Endodermal cell (in vitro differentiated cells): ENCODE measurements at regions not wholly inside any gene's neighbourhood (a gene's known extent, or its start where the extent isn't known, plus 50 kb on each side); places are given as distances from the start of the nearest gene placed in this dataset.

Source experiments
- DNase-seq: peaks from one replicate; pipeline ENCODE4 v3.0.0-alpha.2; 2017
- H3K27ac ChIP-seq: 2 replicates; pipeline ENCODE4 v1.5.1; 2013; ENCODE audit warnings: mild to moderate bottlenecking, low read depth, low read length, moderate library complexity
- H3K27me3 ChIP-seq: 2 replicates; pipeline ENCODE4 v1.6.1; 2013; ENCODE audit warnings: mild to moderate bottlenecking, low read length, moderate library complexity; ENCODE audit not compliant: insufficient read depth, control insufficient read depth, poor library complexity, severe bottlenecking
- H3K36me3 ChIP-seq: 2 replicates; pipeline ENCODE4 v1.7.0; 2013; ENCODE audit warnings: mild to moderate bottlenecking, low read length, moderate library complexity; ENCODE audit not compliant: control insufficient read depth, insufficient read depth
- H3K4me1 ChIP-seq: one replicate; pipeline ENCODE4 v1.7.0; 2013; ENCODE audit warnings: low read length; ENCODE audit not compliant: control insufficient read depth, insufficient read depth
- H3K4me3 ChIP-seq: 2 replicates; pipeline ENCODE4 v1.5.1; 2013; ENCODE audit warnings: mild to moderate bottlenecking, low read length, moderate library complexity
- H3K9ac ChIP-seq: 2 replicates; pipeline ENCODE4 v1.6.1; 2013; ENCODE audit warnings: mild to moderate bottlenecking, low read length, moderate library complexity; ENCODE audit not compliant: poor library complexity, severe bottlenecking; ENCODE audit errors: extremely low read depth
- H3K9me3 ChIP-seq: 2 replicates; pipeline ENCODE4 v1.6.1; 2013; ENCODE audit warnings: mild to moderate bottlenecking, low read length, moderate library complexity; ENCODE audit not compliant: control insufficient read depth
- H3K27ac Mint-ChIP-seq: 2 replicates; pipeline ENCODE4 v1.8.0; 2020; ENCODE audit warnings: mixed read lengths
- H3K27me3 Mint-ChIP-seq: 2 replicates; pipeline ENCODE4 v1.8.0; 2021; ENCODE audit warnings: mild to moderate bottlenecking, mixed read lengths; ENCODE audit not compliant: insufficient read depth
- H3K36me3 Mint-ChIP-seq: 2 replicates; pipeline ENCODE4 v1.8.0; 2020; ENCODE audit warnings: low read depth, mixed read lengths
- H3K4me1 Mint-ChIP-seq: 2 replicates; pipeline ENCODE4 v1.8.0; 2020; ENCODE audit warnings: mixed read lengths
- H3K4me3 Mint-ChIP-seq: 2 replicates; pipeline ENCODE4 v1.8.0; 2020; ENCODE audit warnings: mild to moderate bottlenecking, moderate library complexity, mixed read lengths
- H3K9me3 Mint-ChIP-seq: 2 replicates; pipeline ENCODE4 v1.8.0; 2020; ENCODE audit warnings: mild to moderate bottlenecking, mixed read lengths
- CTCF ChIP-seq: fragments of 200-600 bp; sonication (generic); conservative IDR thresholded peaks from 2 replicates; pipeline ENCODE4 v1.5.0; 2021; ENCODE audit warnings: antibody characterized with exemption, mild to moderate bottlenecking
- WGBS, 2 experiments: methylation state at CpG; one replicate each; pipeline versions ENCODE4 v1.1.5 to v1.1.7; 2013; ENCODE audit warnings: missing lambda C conversion rate in 2 of 2, mixed read lengths in 1 of 2; ENCODE audit not compliant: insufficient coverage in 1 of 2, insufficient read length in 1 of 2; 5-methylcytosine and 5-hydroxymethylcytosine counted together

GRCh38 chr12:67752226-67752732, 103.7 kb downstream of the DYRK2 start:
- Mint-ChIP-seq H3K27ac (no peak overlapping the region), H3K27me3 (peaks cover 19% of the 10 kb centered on the region), H3K9me3 (peaks cover 10% of the 10 kb centered on the region), H3K36me3 (no peaks in the 10 kb centered on the region), H3K4me1 (peaks cover 8% of the 10 kb centered on the region), H3K4me3 (no peak overlapping the region)
- Histone ChIP-seq H3K27me3 (no peaks in the 10 kb centered on the region), H3K4me1 (no peaks in the 10 kb centered on the region), H3K9me3 (no peaks in the 10 kb centered on the region), H3K36me3 (no peaks in the 10 kb centered on the region), H3K4me3 (no peak overlapping the region), H3K9ac (no peak overlapping the region), H3K27ac (no peak overlapping the region)
- DNase-seq = no peak
- TF ChIP-seq CTCF = no peak
- WGBS, 2 experiments = 83 to 88% methylated on average over 2 to 3 of the region's 4 CpGs

GRCh38 chr12:67754933-67755697, 106.6 kb downstream of the DYRK2 start:
- H3K4me1 Mint-ChIP-seq = peaks cover 9% of the 10 kb centered on the region
- H3K9me3 Mint-ChIP-seq = peaks cover 10% of the 10 kb centered on the region
- no peak for DNase-seq
- H3K27ac ChIP-seq = no peak overlapping the region
- no peak overlapping the region for H3K4me3 ChIP-seq
- H3K27me3 Mint-ChIP-seq = peaks cover 21% of the 10 kb centered on the region
- no peaks in the 10 kb centered on the region for H3K36me3 ChIP-seq
- peaks cover under 1% of the 10 kb centered on the region for H3K9me3 ChIP-seq
- H3K9ac ChIP-seq = no peak overlapping the region
- no peak overlapping the region for H3K4me3 Mint-ChIP-seq
- H3K4me1 ChIP-seq = no peaks in the 10 kb centered on the region
- no peak overlapping the region for H3K27ac Mint-ChIP-seq
- H3K36me3 Mint-ChIP-seq = no peaks in the 10 kb centered on the region
- 90 to 95% methylated on average over 6 to 9 of the region's 9 CpGs for WGBS, 2 experiments
- H3K27me3 ChIP-seq = no peaks in the 10 kb centered on the region
- TF ChIP-seq CTCF = no peak

GRCh38 chr12:67757651-67758050, 109.1 kb downstream of the DYRK2 start:
- H3K4me1 Mint-ChIP-seq = peaks cover 23% of the 10 kb centered on the region
- peaks cover 3% of the 10 kb centered on the region for H3K9me3 ChIP-seq
- WGBS, 2 experiments = 90 to 96% methylated on average over 2 of the region's 2 CpGs
- no peaks in the 10 kb centered on the region for H3K36me3 ChIP-seq
- peaks cover 2% of the 10 kb centered on the region for H3K4me1 ChIP-seq
- no peak for DNase-seq
- H3K4me3 ChIP-seq = no peak overlapping the region
- H3K27me3 Mint-ChIP-seq = peaks cover 26% of the 10 kb centered on the region
- TF ChIP-seq CTCF = no peak
- no peaks in the 10 kb centered on the region for H3K36me3 Mint-ChIP-seq
- H3K9ac ChIP-seq = no peak overlapping the region
- H3K4me3 Mint-ChIP-seq = no peak overlapping the region
- H3K27ac Mint-ChIP-seq = no peak overlapping the region
- no peak overlapping the region for H3K27ac ChIP-seq
- H3K9me3 Mint-ChIP-seq = peaks cover 10% of the 10 kb centered on the region
- H3K27me3 ChIP-seq = no peaks in the 10 kb centered on the region
